HCT116 (cell line): ENCODE measurements at regions not wholly inside any gene's neighbourhood (a gene's known extent, or its start where the extent isn't known, plus 50 kb on each side); places are given as distances from the start of the nearest gene placed in this dataset.

Experiments
- ATAC-seq: fragments of 200-7000 bp; cut with Tn5 transposase; 2 replicates; pipeline ENCODE4 v1.9.1; 2020; ENCODE audit warnings: mild to moderate bottlenecking, moderate library complexity
- BruUV-seq: library from RNA; stranded (reverse); fragments of 400-500 nt; replicated peaks from 2 replicates; lab custom pipeline; 2021; lab: Mats Ljungman, UMichigan
- CTCF ChIA-PET: fragments of 300-600 bp; sonication (Branson Sonifier 250); formaldehyde crosslinking; loops from one replicate; lab custom pipeline; 2021; ENCODE audit warnings: antibody characterized with exemption; lab: Charles Lee
- POLR2A ChIA-PET: fragments of 300-600, 350-600 bp; sonication (Branson Sonifier 250); formaldehyde crosslinking; loops from one replicate; lab custom pipeline; 2021; ENCODE audit warnings: antibody characterized with exemption; lab: Charles Lee
- RAD21 ChIA-PET, 2 experiments: fragments of 300-600 bp; sonication (Branson Sonifier 250); formaldehyde crosslinking; loops; one replicate each; lab custom pipeline; 2023; ENCODE audit warnings: low total read pairs in 2 of 2; ENCODE audit not compliant: uncharacterized antibody in 2 of 2, unreplicated experiment in 2 of 2, low non-redundant PET in 1 of 2; lab: Charles Lee
- DNase-seq: peaks from one replicate; pipeline ENCODE4 v3.0.0-alpha.2; 2010; ENCODE audit warnings: low read depth, low spot score
- H2AFZ ChIP-seq: fragments of 200-600 bp; shearing (Covaris generic), sonication (generic); 2 replicates; pipeline ENCODE4 v1.6.1; 2017; ENCODE audit warnings: low read depth, mixed run types, mixed read lengths, antibody characterized with exemption, low read length; ENCODE audit not compliant: poor library complexity, severe bottlenecking
- H3K27ac ChIP-seq: 2 replicates; pipeline ENCODE4 v1.5.1; 2012; ENCODE audit warnings: low read depth, low read length
- H3K27me3 ChIP-seq: fragments of 200-600 bp; sonication (generic); 2 replicates; pipeline ENCODE4 v1.6.1; 2016; ENCODE audit warnings: mixed run types, low read length, mixed read lengths; ENCODE audit not compliant: insufficient read depth
- H3K36me3 ChIP-seq, 2 experiments: fragments of 200-500 bp in 1 of 2; fragments of 200-600 bp in 1 of 2; sonication (Bioruptor generic) in 1 of 2; sonication (generic) in 1 of 2; 2 replicates each; pipeline versions ENCODE4 v1.5.1 to v1.6.1; 2014 to 2016; ENCODE audit warnings: low read length in 2 of 2, inconsistent platforms in 1 of 2, mixed read lengths in 1 of 2, mixed run types in 1 of 2; ENCODE audit not compliant: insufficient read depth in 2 of 2, control insufficient read depth in 1 of 2
- H3K4me1 ChIP-seq, 2 experiments: fragments of 200-600 bp in 1 of 2; sonication (generic) in 1 of 2; 2 replicates each; pipeline versions ENCODE4 v1.5.1 to v1.6.1; 2012 to 2017; ENCODE audit warnings: low read length in 2 of 2, inconsistent platforms in 1 of 2, mild to moderate bottlenecking in 1 of 2, mixed read lengths in 1 of 2, mixed run types in 1 of 2, moderate library complexity in 1 of 2; ENCODE audit not compliant: insufficient read depth in 2 of 2, control insufficient read depth in 1 of 2
- H3K4me2 ChIP-seq: fragments of 200-600 bp; sonication (generic); 2 replicates; pipeline ENCODE4 v1.6.1; 2017; ENCODE audit warnings: mixed run types, low read length, mixed read lengths
- H3K4me3 ChIP-seq, 2 experiments: fragments of 200-600 bp in 1 of 2; sonication (generic) in 1 of 2; replicated peaks in 1 of 2; 2 replicates each; pipeline ENCODE4 v1.5.1; 2011 to 2016; ENCODE audit warnings: low read length in 2 of 2, control low read depth in 1 of 2, low read depth in 1 of 2, mild to moderate bottlenecking in 1 of 2, mixed read lengths in 1 of 2, mixed run types in 1 of 2
- H3K79me2 ChIP-seq: fragments of 200-600 bp; sonication (generic); 2 replicates; pipeline ENCODE4 v1.6.1; 2017; ENCODE audit warnings: mild to moderate bottlenecking, mixed run types, low read length, moderate library complexity, mixed read lengths; ENCODE audit not compliant: insufficient read depth
- H3K9ac ChIP-seq: fragments of 200-600 bp; sonication (generic); 2 replicates; pipeline ENCODE4 v1.6.1; 2016; ENCODE audit warnings: low read length, mixed read lengths
- H3K9me2 ChIP-seq: fragments of 200-600 bp; sonication (generic), shearing (Covaris generic); 2 replicates; pipeline ENCODE4 v1.6.1; 2017; ENCODE audit warnings: mixed run types, mild to moderate bottlenecking, moderate library complexity; ENCODE audit not compliant: insufficient read depth
- H3K9me3 ChIP-seq, 2 experiments: fragments of 200-500 bp in 1 of 2; fragments of 200-600 bp in 1 of 2; sonication (Bioruptor generic) in 1 of 2; sonication (generic) in 1 of 2; 2 replicates each; pipeline ENCODE4 v1.6.1; 2014 to 2017; ENCODE audit warnings: low read length in 2 of 2, mixed read lengths in 2 of 2, inconsistent platforms in 1 of 2, low read depth in 1 of 2, mild to moderate bottlenecking in 1 of 2, mixed run types in 1 of 2, moderate library complexity in 1 of 2; ENCODE audit not compliant: control insufficient read depth in 1 of 2, insufficient read depth in 1 of 2
- H4K20me1 ChIP-seq: fragments of 200-600 bp; sonication (generic), shearing (Covaris generic); 2 replicates; pipeline ENCODE4 v1.6.1; 2017; ENCODE audit warnings: mixed run types, mild to moderate bottlenecking, moderate library complexity; ENCODE audit not compliant: insufficient read depth
- SP1 ChIP-seq: IDR thresholded peaks from 2 replicates; pipeline ENCODE4 v1.6.1; 2012; ENCODE audit warnings: low read depth
- ZFX ChIP-seq: fragments of 450-650 bp; IDR thresholded peaks from 2 replicates; pipeline ENCODE4 v1.6.1; 2017
- intact Hi-C: fragments of 100-400 bp; cut with micrococcal nuclease; formaldehyde crosslinking; loops from 2 replicates; pipeline ENCODE4 v1.10.0; 2022

- Histone ChIP-seq H3K4me2 (no peak overlapping the region), H3K9ac (no peak overlapping the region), H3K27ac (no peak overlapping the region), H3K27me3 (no peaks in the 10 kb centered on the region), H3K9me2 (no peaks in the 10 kb centered on the region), H3K9me3 (no peaks in the 10 kb centered on the region), H4K20me1 (no peaks in the 10 kb centered on the region), H3K36me3 (no peaks in the 10 kb centered on the region), H3K79me2 (no peaks in the 10 kb centered on the region), H3K4me1 (no peaks in the 10 kb centered on the region), H2AFZ (no peak overlapping the region), H3K4me3 (no peak overlapping the region)
- DNase-seq (no peak), ATAC-seq (no peak)
- intact Hi-C loops, result no loop called here
- POLR2A ChIA-PET, result no interaction called here
- CTCF ChIA-PET, result interaction anchor here (0.6 kb wide), 1 partner anchor 498 kb away, joined by 3 read pairs; no protein-coding TSS in a partner anchor
- no peak for TF ChIP-seq SP1
- BruUV-seq, result no TSS peak
- RAD21 ChIA-PET, result no interaction called here
These were observed 332.9 kb downstream of the PCNX1 start for GRCh38 chr14:71240171-71240570.

DNA sequence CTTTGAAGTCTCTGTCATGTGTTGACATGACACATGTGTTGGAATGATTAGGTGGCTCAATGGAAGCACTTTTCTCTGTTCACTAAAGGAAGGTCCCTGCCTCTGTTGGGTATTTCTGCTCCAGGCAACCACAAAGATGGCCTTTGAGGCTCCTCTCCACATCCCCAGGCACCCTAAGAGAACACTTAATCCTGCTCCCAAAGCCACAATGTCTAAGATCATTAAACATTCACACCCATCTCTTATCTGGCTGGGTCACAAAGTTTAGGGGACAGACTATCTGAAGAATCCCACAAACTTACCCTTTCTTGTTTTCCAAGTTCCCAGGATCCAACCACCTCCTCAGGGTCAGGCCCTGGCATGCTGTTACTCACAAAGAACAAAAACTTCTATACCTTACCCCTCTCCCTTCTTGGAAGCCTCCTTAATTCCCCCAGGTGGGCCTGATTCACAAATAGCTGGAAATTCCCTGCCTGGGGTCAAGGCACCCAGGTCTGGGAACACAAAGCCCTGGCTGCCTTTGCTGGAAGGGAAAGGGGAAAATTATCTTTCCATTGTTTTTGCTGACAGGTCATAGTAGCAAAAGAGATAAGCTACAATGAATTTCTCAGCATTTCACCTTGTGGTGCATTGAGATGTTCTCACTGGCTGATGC lies 333.7 kb downstream of the PCNX1 start:
- Histone ChIP-seq H3K27me3 (no peaks in the 10 kb centered on the region), H3K4me2 (no peak overlapping the region), H3K27ac (no peak overlapping the region), H2AFZ (no peak overlapping the region), H3K4me1 (no peaks in the 10 kb centered on the region), H3K36me3 (no peaks in the 10 kb centered on the region), H3K9me3 (no peaks in the 10 kb centered on the region), H4K20me1 (no peaks in the 10 kb centered on the region), H3K9ac (no peak overlapping the region), H3K9me2 (no peaks in the 10 kb centered on the region), H3K79me2 (no peaks in the 10 kb centered on the region), H3K4me3 (no peak overlapping the region)
- ChIA-PET CTCF (interaction anchor here (0.6 kb wide), 1 partner anchor 497 kb away, joined by 3 read pairs; no protein-coding TSS in a partner anchor), POLR2A (no interaction called here), RAD21 (no interaction called here)
- intact Hi-C loops, result no loop called here
- no TSS peak for BruUV-seq
- DNase-seq (no peak), ATAC-seq (no peak)
- TF ChIP-seq ZFX, result no peak
